T47D (cell line): ENCODE measurements at regions not wholly inside any gene's neighbourhood (a gene's known extent, or its start where the extent isn't known, plus 50 kb on each side); places are given as distances from the start of the nearest gene placed in this dataset.
A peak's percentile ranks its signal among the peaks of the same experiment; 100 is the strongest.
"Not testable (repeated sequence)": the region's sequence is repeated elsewhere in the genome, so short reads cannot be mapped to it uniquely, and the experiment has no call there.

Source experiments
- DNase-seq, 2 experiments: peaks; one replicate each; pipeline versions ENCODE4 v3.0.0 to v3.0.0-alpha.2; 2011 to 2012; ENCODE audit warnings: low read depth in 1 of 2, low spot score in 1 of 2
- JUND ChIP-seq: IDR thresholded peaks from 2 replicates; pipeline ENCODE4 v1.6.1; 2012; ENCODE audit warnings: low read depth
- in situ Hi-C: cut with HindIII; loops from 2 replicates; pipeline ENCODE4 v1.10.0; 2016; ENCODE audit warnings: low sequenced_read_pairs, low pct_unique_long_range_greater_than_20kb

GRCh38 chr3:147129665-147130064, 276.7 kb downstream of the ZIC4 start:
- in situ Hi-C loops: no loop called here
- DNase-seq: no peak
- TF ChIP-seq JUND: no peak

GRCh38 chr3:147122350-147122749, 284.0 kb downstream of the ZIC4 start:
- DNase-seq: no peak
- in situ Hi-C loops: no loop called here

GRCh38 chr3:147119989-147120388, 286.4 kb downstream of the ZIC4 start:
- TF ChIP-seq JUND: no peak
- in situ Hi-C loops: no loop called here
- DNase-seq: peak in 1 of 2 experiments; percentile 31

More at GRCh38 chr3:147122350-147122749, 284.0 kb downstream of the ZIC4 start:
- no peak for TF ChIP-seq JUND

GRCh38 chr3:147119346-147119745, 287.0 kb downstream of the ZIC4 start:
- TF ChIP-seq JUND: no peak
- DNase-seq: no peak
- in situ Hi-C loops: no loop called here

- in situ Hi-C loops: no loop called here
- no peak for DNase-seq
- TF ChIP-seq JUND: no peak
Measured at GRCh38 chr3:147118611-147119010, 287.7 kb downstream of the ZIC4 start.

GRCh38 chr3:147117631-147118030, 288.7 kb downstream of the ZIC4 start:
- no peak for DNase-seq
- TF ChIP-seq JUND: no peak

GRCh38 chr3:147113293-147114044, 292.9 kb downstream of the ZIC4 start:
- in situ Hi-C loops: no loop called here
- no peak for DNase-seq
- TF ChIP-seq JUND: no peak

More at GRCh38 chr3:147117631-147118030, 288.7 kb downstream of the ZIC4 start:
- in situ Hi-C loops: no loop called here

GRCh38 chr3:147099076-147099475, 307.3 kb downstream of the ZIC4 start:
- DNase-seq: no peak
- in situ Hi-C loops: no loop called here
- no peak for TF ChIP-seq JUND

- DNase-seq: no peak
- in situ Hi-C loops: no loop called here
- no peak for TF ChIP-seq JUND
Measured at GRCh38 chr3:147090461-147090860, 315.9 kb downstream of the ZIC4 start.

- TF ChIP-seq JUND: no peak
- no peak for DNase-seq
- in situ Hi-C loops: no loop called here
Measured at GRCh38 chr3:147089286-147089685, 317.1 kb downstream of the ZIC4 start.

- DNase-seq, in situ Hi-C loops: not testable (repeated sequence)
Measured at GRCh38 chr3:147059500-147059899, 346.8 kb downstream of the ZIC4 start.

- in situ Hi-C loops: no loop called here
- TF ChIP-seq JUND: no peak
- DNase-seq: no peak
Measured at GRCh38 chr3:147049821-147050220, 356.5 kb downstream of the ZIC4 start.

- no peak for DNase-seq
- no peak for TF ChIP-seq JUND
- in situ Hi-C loops: no loop called here
Measured at GRCh38 chr3:147049305-147049704, 357.0 kb downstream of the ZIC4 start.

GRCh38 chr3:147046916-147047315, 359.4 kb downstream of the ZIC4 start:
- no peak for DNase-seq
- in situ Hi-C loops: no loop called here
- TF ChIP-seq JUND: no peak
